Ishikawa (cell line): ENCODE measurements at regions not wholly inside any gene's neighbourhood (a gene's known extent, or its start where the extent isn't known, plus 50 kb on each side); places are given as distances from the start of the nearest gene placed in this dataset.

Experiments used
- CEBPB ChIP-seq: IDR thresholded peaks from 2 replicates; pipeline ENCODE4 v1.6.1; 2012
- CREB1 ChIP-seq: IDR thresholded peaks from 2 replicates; pipeline ENCODE4 v1.6.1; 2012; ENCODE audit warnings: low read depth
- EGR1 ChIP-seq: IDR thresholded peaks from 2 replicates; pipeline ENCODE4 v1.6.1; 2012
- EP300 ChIP-seq: IDR thresholded peaks from 2 replicates; pipeline ENCODE4 v1.6.1; 2012; ENCODE audit warnings: borderline replicate concordance
- FOXM1 ChIP-seq: IDR thresholded peaks from 2 replicates; pipeline ENCODE4 v1.6.1; 2012; ENCODE audit warnings: low read depth, borderline replicate concordance
- MAX ChIP-seq: IDR thresholded peaks from 2 replicates; pipeline ENCODE4 v1.6.1; 2012
- NFIC ChIP-seq: IDR thresholded peaks from 2 replicates; pipeline ENCODE4 v1.6.1; 2012
- RAD21 ChIP-seq: IDR thresholded peaks from 2 replicates; pipeline ENCODE4 v1.6.1; 2012; ENCODE audit warnings: low read depth
- REST ChIP-seq: IDR thresholded peaks from 2 replicates; pipeline ENCODE4 v1.6.1; 2012; ENCODE audit warnings: low read depth, mild to moderate bottlenecking
- TAF1 ChIP-seq: IDR thresholded peaks from 2 replicates; pipeline ENCODE4 v1.6.1; 2012; ENCODE audit warnings: low read depth, mild to moderate bottlenecking
- TCF12 ChIP-seq: IDR thresholded peaks from 2 replicates; pipeline ENCODE4 v1.6.1; 2012; ENCODE audit warnings: low read depth
- TEAD4 ChIP-seq: IDR thresholded peaks from 2 replicates; pipeline ENCODE4 v1.6.1; 2012
- USF1 ChIP-seq: IDR thresholded peaks from 2 replicates; pipeline ENCODE4 v1.6.1; 2012
- YY1 ChIP-seq: IDR thresholded peaks from 2 replicates; pipeline ENCODE4 v1.6.1; 2012; ENCODE audit warnings: low read depth
- ZBTB7A ChIP-seq: IDR thresholded peaks from 2 replicates; pipeline ENCODE4 v1.6.1; 2012; ENCODE audit warnings: low read depth

- TF ChIP-seq FOXM1: no peak
- no peak for TF ChIP-seq MAX
- TF ChIP-seq TEAD4: no peak
Measured at GRCh38 chr7:68888971-68889385, 709.3 kb upstream of the AUTS2 start.

- TF ChIP-seq NFIC (no peak), ZBTB7A (no peak), FOXM1 (no peak), TAF1 (no peak)
Measured at GRCh38 chr7:68892236-68892635, 706.0 kb upstream of the AUTS2 start.

GRCh38 chr7:68893411-68893810, 704.9 kb upstream of the AUTS2 start:
- TF ChIP-seq EP300: no peak
- TF ChIP-seq RAD21: no peak
- no peak for TF ChIP-seq TEAD4

GRCh38 chr7:68900096-68900495, 698.2 kb upstream of the AUTS2 start:
- TF ChIP-seq FOXM1 (no peak), USF1 (no peak), TCF12 (no peak), CEBPB (no peak), EP300 (no peak), NFIC (no peak), EGR1 (no peak), ZBTB7A (no peak), TAF1 (no peak), MAX (no peak), REST (no peak), CREB1 (no peak), TEAD4 (no peak), RAD21 (no peak), YY1 (no peak)

GRCh38 chr7:68904630-68905029, 693.6 kb upstream of the AUTS2 start:
- no peak for TF ChIP-seq TCF12
- TF ChIP-seq NFIC: no peak
- TF ChIP-seq ZBTB7A: no peak
- TF ChIP-seq EP300: no peak
- no peak for TF ChIP-seq MAX
- no peak for TF ChIP-seq USF1
- TF ChIP-seq FOXM1: no peak
- no peak for TF ChIP-seq CEBPB
- no peak for TF ChIP-seq REST

GRCh38 chr7:68911754-68912153, 686.5 kb upstream of the AUTS2 start:
- TF ChIP-seq CEBPB (no peak), ZBTB7A (no peak), USF1 (no peak), TEAD4 (no peak), EP300 (no peak)

- no peak for TF ChIP-seq TEAD4
- TF ChIP-seq EGR1: no peak
- no peak for TF ChIP-seq NFIC
- no peak for TF ChIP-seq FOXM1
- TF ChIP-seq TCF12: no peak
- TF ChIP-seq USF1: no peak
- TF ChIP-seq MAX: no peak
- TF ChIP-seq REST: no peak
Measured at GRCh38 chr7:68914006-68914405, 684.3 kb upstream of the AUTS2 start.
